HG03469 (cell line): ENCODE measurements at regions not wholly inside any gene's neighbourhood (a gene's known extent, or its start where the extent isn't known, plus 50 kb on each side); places are given as distances from the start of the nearest gene placed in this dataset.
"Not testable (repeated sequence)": the region's sequence is repeated elsewhere in the genome, so short reads cannot be mapped to it uniquely, and the experiment has no call there.

Source experiments
- ATAC-seq: cut with Tn5 transposase; IDR thresholded peaks from one replicate; pipeline ENCODE4 v1.9.1; 2021; ENCODE audit warnings: mild to moderate bottlenecking, moderate library complexity, moderate number of reproducible peaks; ENCODE audit not compliant: unreplicated experiment

GRCh38 chr7:76971201-76971600 lies 61.0 kb downstream of the SPDYE17 start:
- ATAC-seq: not testable (repeated sequence)

- ATAC-seq: not testable (repeated sequence)
Observed at GRCh38 chr7:76969892-76970291, 62.3 kb downstream of the SPDYE17 start.

GRCh38 chr7:76965731-76966548 lies 66.2 kb downstream of the SPDYE17 start:
- ATAC-seq: not testable (repeated sequence)

- ATAC-seq: not testable (repeated sequence)
Observed at GRCh38 chr7:76964050-76964449, 68.1 kb downstream of the SPDYE17 start.

GRCh38 chr7:76963061-76963460 lies 69.1 kb downstream of the SPDYE17 start:
- not testable (repeated sequence) for ATAC-seq

GRCh38 chr7:76960400-76960986 lies 71.7 kb downstream of the SPDYE17 start:
- ATAC-seq: not testable (repeated sequence)

- peak; percentile 96 for ATAC-seq
Observed at GRCh38 chr7:76959573-76960399, 72.4 kb downstream of the SPDYE17 start.

GRCh38 chr7:76956531-76956930 lies 75.6 kb downstream of the SPDYE17 start:
- not testable (repeated sequence) for ATAC-seq

GRCh38 chr7:76955124-76955523 lies 77.0 kb downstream of the SPDYE17 start:
- ATAC-seq: not testable (repeated sequence)

- ATAC-seq: not testable (repeated sequence)
Observed at GRCh38 chr7:76944603-76945002, 87.6 kb downstream of the SPDYE17 start.

GRCh38 chr7:76941809-76942765 lies 90.1 kb downstream of the SPDYE17 start:
- peak; percentile 43 for ATAC-seq

GRCh38 chr7:76937781-76938180 lies 94.4 kb downstream of the SPDYE17 start:
- ATAC-seq: not testable (repeated sequence)

GRCh38 chr7:76937330-76937729 lies 94.8 kb downstream of the SPDYE17 start:
- not testable (repeated sequence) for ATAC-seq

GRCh38 chr7:76936346-76936745 lies 95.8 kb downstream of the SPDYE17 start:
- ATAC-seq: peak; percentile 43

GRCh38 chr7:76934711-76935110 lies 97.5 kb downstream of the SPDYE17 start:
- not testable (repeated sequence) for ATAC-seq

GRCh38 chr7:76932957-76933356 lies 99.2 kb downstream of the SPDYE17 start:
- ATAC-seq: peak; percentile 46

- not testable (repeated sequence) for ATAC-seq
Observed at GRCh38 chr7:76931441-76931840, 100.7 kb downstream of the SPDYE17 start.

- not testable (repeated sequence) for ATAC-seq
Observed at GRCh38 chr7:76930416-76930815, 101.7 kb downstream of the SPDYE17 start.

GRCh38 chr7:76928751-76929150 lies 103.4 kb downstream of the SPDYE17 start:
- not testable (repeated sequence) for ATAC-seq
